HS-5 (cell line): ENCODE measurements at regions not wholly inside any gene's neighbourhood (a gene's known extent, or its start where the extent isn't known, plus 50 kb on each side); places are given as distances from the start of the nearest gene placed in this dataset.

ENCODE experiments used
- DNase-seq: peaks from one replicate; pipeline ENCODE4 v3.0.0-alpha.2; 2012; ENCODE audit warnings: low read depth

GRCh38 chr7:36070230-36070629 lies 82.8 kb upstream of the EEPD1 start:
- DNase-seq = no peak

- DNase-seq = no peak
Observed at GRCh38 chr7:36071605-36072004, 81.4 kb upstream of the EEPD1 start.

- no peak for DNase-seq
Observed at GRCh38 chr7:36072620-36073019, 80.4 kb upstream of the EEPD1 start.

- no peak for DNase-seq
Observed at GRCh38 chr7:36075561-36075960, 77.5 kb upstream of the EEPD1 start.

- DNase-seq = no peak
Observed at GRCh38 chr7:36076074-36076473, 77.0 kb upstream of the EEPD1 start.

GRCh38 chr7:36078816-36079360 lies 74.2 kb upstream of the EEPD1 start:
- no peak for DNase-seq

GRCh38 chr7:36079446-36080025 lies 73.5 kb upstream of the EEPD1 start:
- DNase-seq = no peak

- DNase-seq = no peak
Observed at GRCh38 chr7:36080843-36081242, 72.2 kb upstream of the EEPD1 start.

- DNase-seq = no peak
Observed at GRCh38 chr7:36082216-36082615, 70.8 kb upstream of the EEPD1 start.

GRCh38 chr7:36082910-36083309 lies 70.1 kb upstream of the EEPD1 start:
- no peak for DNase-seq

- DNase-seq = no peak
Observed at GRCh38 chr7:36083626-36084380, 69.3 kb upstream of the EEPD1 start.

GRCh38 chr7:36084485-36085091 lies 68.5 kb upstream of the EEPD1 start:
- no peak for DNase-seq

GRCh38 chr7:36085096-36085495 lies 68.0 kb upstream of the EEPD1 start:
- DNase-seq = no peak

GRCh38 chr7:36086571-36086970 lies 66.5 kb upstream of the EEPD1 start:
- DNase-seq = no peak

GRCh38 chr7:36088553-36088952 lies 64.5 kb upstream of the EEPD1 start:
- DNase-seq = no peak

GRCh38 chr7:36088966-36089365 lies 64.1 kb upstream of the EEPD1 start:
- no peak for DNase-seq

GRCh38 chr7:36090976-36091873 lies 61.8 kb upstream of the EEPD1 start:
- DNase-seq = no peak

- no peak for DNase-seq
Observed at GRCh38 chr7:36091874-36092176, 61.2 kb upstream of the EEPD1 start.

- DNase-seq = no peak
Observed at GRCh38 chr7:36092221-36092771, 60.8 kb upstream of the EEPD1 start.

GRCh38 chr7:36096460-36097095 lies 56.5 kb upstream of the EEPD1 start:
- DNase-seq = no peak

GRCh38 chr7:36098096-36098495 lies 55.0 kb upstream of the EEPD1 start:
- no peak for DNase-seq

- no peak for DNase-seq
Observed at GRCh38 chr7:36100226-36100625, 52.8 kb upstream of the EEPD1 start.
